Aorta (tissue), 5 donors: ENCODE measurements at regions not wholly inside any gene's neighbourhood (a gene's known extent, or its start where the extent isn't known, plus 50 kb on each side); places are given as distances from the start of the nearest gene placed in this dataset.

Experiments used
- ATAC-seq: fragments of 200-7000 bp; cut with Tn5 transposase; one replicate; pipeline ENCODE4 v1.9.1; 2022; ENCODE audit warnings: moderate library complexity; ENCODE audit not compliant: low FRiP score
- DNase-seq, 2 donors: peaks; one replicate each; pipeline ENCODE4 v3.0.0-alpha.2; 2020
- H3K27ac ChIP-seq, 2 donors: one replicate each; pipeline ENCODE4 v1.5.1; 2013; ENCODE audit warnings: low read length in 2 of 2, mild to moderate bottlenecking in 2 of 2, moderate library complexity in 2 of 2, control low read depth in 1 of 2, inconsistent platforms in 1 of 2, low read depth in 1 of 2
- H3K27me3 ChIP-seq, 2 donors: one replicate each; pipeline ENCODE4 v1.6.1; 2013; ENCODE audit warnings: control low read depth in 1 of 2, low read length in 1 of 2, mild to moderate bottlenecking in 1 of 2, moderate library complexity in 1 of 2; ENCODE audit not compliant: insufficient read depth in 2 of 2, control insufficient read depth in 1 of 2
- H3K36me3 ChIP-seq, 2 donors: one replicate each; pipeline ENCODE4 v1.6.1; 2013; ENCODE audit warnings: control low read depth in 1 of 2, low read length in 1 of 2, mild to moderate bottlenecking in 1 of 2; ENCODE audit not compliant: insufficient read depth in 2 of 2, control insufficient read depth in 1 of 2
- H3K4me1 ChIP-seq, 2 donors: one replicate each; pipeline ENCODE4 v1.6.1; 2013; ENCODE audit warnings: low read length in 2 of 2, control low read depth in 1 of 2, mild to moderate bottlenecking in 1 of 2, moderate library complexity in 1 of 2; ENCODE audit not compliant: insufficient read depth in 2 of 2, control insufficient read depth in 1 of 2
- H3K4me3 ChIP-seq, 2 donors: one replicate each; pipeline ENCODE4 v1.5.1; 2013; ENCODE audit warnings: low read length in 2 of 2, control low read depth in 1 of 2, mild to moderate bottlenecking in 1 of 2
- H3K9me3 ChIP-seq: one replicate; pipeline ENCODE4 v1.6.1; 2013; ENCODE audit warnings: mild to moderate bottlenecking, low read length; ENCODE audit not compliant: control insufficient read depth
- WGBS, 2 donors: extraction: QIAGEN DNeasy Blood & Tissue Kit; methylation state at CpG; one replicate each; pipeline ENCODE4 v1.1.7; 2013; 5-methylcytosine and 5-hydroxymethylcytosine counted together
- intact Hi-C, 2 donors: fragments of 100-400 bp; cut with DNase I; formaldehyde crosslinking; loops; one replicate each; pipeline versions ENCODE4 v1.14.2 to v1.15.0; 2022
- donor health status: healthy with polysubstance abuse.
- donor health status: Bipolar disorder and iron deficiency.
- donor health status: DM: no; HTN: no; CAD: no.
- donor health status: DM: no; HTN: no; CAD: no.
- donor health status: DM: yes; HTN: yes; CAD: no.

DNA sequence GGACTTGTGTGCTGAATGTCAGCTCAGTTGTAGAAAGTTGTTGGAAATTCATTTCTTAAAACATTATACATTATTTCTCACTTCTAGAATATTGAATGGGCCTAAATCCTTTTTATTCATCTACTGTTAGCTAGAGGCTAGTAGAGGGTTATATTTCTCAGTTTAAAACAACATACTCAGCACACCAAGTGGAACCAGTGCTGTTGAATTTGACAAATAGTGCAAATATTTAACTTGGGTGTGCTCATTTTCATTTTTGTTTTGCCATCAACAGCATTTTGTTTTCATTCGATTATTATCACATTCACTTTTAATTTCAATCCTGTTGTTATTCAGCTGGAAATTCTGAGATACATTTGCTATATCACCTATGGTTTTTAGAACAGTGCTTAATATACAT is 269.4 kb upstream of the PEX5L start:
- no peaks in the 10 kb centered on the region for H3K4me1 ChIP-seq
- no peaks in the 10 kb centered on the region for H3K27me3 ChIP-seq
- H3K4me3 ChIP-seq = no peak overlapping the region
- WGBS, 2 donors = 82% methylated on average over 1 of the region's 1 CpG
- H3K36me3 ChIP-seq = no peaks in the 10 kb centered on the region
- H3K9me3 ChIP-seq = peaks cover 2% of the 10 kb centered on the region
- DNase-seq (no peak), ATAC-seq (no peak)
- H3K27ac ChIP-seq = no peak overlapping the region
- intact Hi-C loops = no loop called here

DNA sequence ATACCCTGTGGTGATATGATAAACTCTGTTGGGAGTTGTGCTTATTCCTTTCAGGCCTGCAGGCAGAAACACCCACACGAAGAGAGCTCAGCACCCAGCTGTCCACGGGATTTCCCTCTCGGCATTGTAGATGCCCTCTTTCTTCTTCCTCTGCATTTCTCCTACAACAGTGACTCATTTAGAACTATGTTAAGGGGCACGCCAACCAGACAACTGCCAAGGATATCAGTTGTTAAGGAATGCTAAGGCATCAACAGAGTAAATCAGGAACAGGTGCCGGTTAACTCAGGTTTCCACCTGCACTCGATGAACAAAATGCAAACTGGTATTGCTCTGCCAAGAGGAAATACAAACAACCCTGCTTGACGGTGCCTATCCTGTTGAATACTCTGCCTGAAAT is 270.0 kb upstream of the PEX5L start:
- ATAC-seq (no peak), DNase-seq (no peak)
- H3K27ac ChIP-seq = no peak overlapping the region
- no peak overlapping the region for H3K4me3 ChIP-seq
- WGBS, 2 donors = 64 to 70% methylated on average over 7 of the region's 7 CpGs
- no peaks in the 10 kb centered on the region for H3K4me1 ChIP-seq
- H3K36me3 ChIP-seq = no peaks in the 10 kb centered on the region
- intact Hi-C loops = no loop called here
- H3K27me3 ChIP-seq = no peaks in the 10 kb centered on the region
- H3K9me3 ChIP-seq = peaks cover 2% of the 10 kb centered on the region

DNA sequence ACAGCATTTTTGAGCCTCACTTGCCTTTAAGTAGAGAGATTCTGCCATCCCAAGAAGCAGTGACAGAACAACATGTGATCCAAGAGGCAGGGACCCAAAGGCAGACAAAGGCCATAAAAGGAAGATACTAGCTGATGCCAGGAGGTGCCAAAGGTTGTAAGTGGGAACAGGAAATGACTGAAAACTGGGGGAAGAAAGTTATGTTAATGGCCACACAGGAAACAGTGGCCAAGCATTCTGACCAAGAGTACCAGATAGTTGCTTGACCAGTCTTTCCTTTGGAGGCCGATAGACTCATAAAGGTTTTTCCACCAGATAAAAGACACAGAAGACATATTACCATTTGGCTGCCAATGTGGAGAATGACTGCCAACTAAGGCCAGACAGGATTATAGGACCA is 274.5 kb upstream of the PEX5L start:
- DNase-seq (no peak), ATAC-seq (no peak)
- Histone ChIP-seq H3K4me3 (no peak overlapping the region), H3K27me3 (no peaks in the 10 kb centered on the region), H3K27ac (no peak overlapping the region), H3K4me1 (no peaks in the 10 kb centered on the region), H3K36me3 (no peaks in the 10 kb centered on the region), H3K9me3 (no peaks in the 10 kb centered on the region)
- intact Hi-C loops = no loop called here
- 42 to 52% methylated on average over 1 of the region's 1 CpG for WGBS, 2 donors

DNA sequence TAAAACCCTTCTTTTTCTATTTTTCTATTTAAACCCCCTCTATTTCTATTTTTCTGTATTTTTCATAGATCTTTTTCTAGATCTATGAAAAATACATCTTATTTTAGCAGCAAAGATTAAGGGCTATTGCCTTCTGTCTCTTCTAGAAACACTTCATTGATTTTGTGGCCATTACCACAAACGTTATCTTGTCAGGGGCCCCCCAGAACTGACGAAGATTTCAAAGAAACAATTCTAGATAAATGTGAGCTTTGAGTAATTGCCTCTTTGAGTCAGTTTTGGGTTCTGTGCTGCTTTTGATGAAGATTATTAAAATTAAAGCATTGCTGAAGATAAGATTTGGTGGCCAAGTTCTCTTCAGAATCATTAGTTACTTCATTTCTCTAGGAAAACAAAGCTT is 279.6 kb upstream of the PEX5L start:
- WGBS, 2 donors = 56 to 59% methylated on average over 2 of the region's 2 CpGs
- H3K4me3 ChIP-seq = no peak overlapping the region
- H3K9me3 ChIP-seq = no peaks in the 10 kb centered on the region
- intact Hi-C loops = no loop called here
- DNase-seq (no peak), ATAC-seq (no peak)
- H3K36me3 ChIP-seq = no peaks in the 10 kb centered on the region
- no peak overlapping the region for H3K27ac ChIP-seq
- no peaks in the 10 kb centered on the region for H3K4me1 ChIP-seq
- H3K27me3 ChIP-seq = no peaks in the 10 kb centered on the region

DNA sequence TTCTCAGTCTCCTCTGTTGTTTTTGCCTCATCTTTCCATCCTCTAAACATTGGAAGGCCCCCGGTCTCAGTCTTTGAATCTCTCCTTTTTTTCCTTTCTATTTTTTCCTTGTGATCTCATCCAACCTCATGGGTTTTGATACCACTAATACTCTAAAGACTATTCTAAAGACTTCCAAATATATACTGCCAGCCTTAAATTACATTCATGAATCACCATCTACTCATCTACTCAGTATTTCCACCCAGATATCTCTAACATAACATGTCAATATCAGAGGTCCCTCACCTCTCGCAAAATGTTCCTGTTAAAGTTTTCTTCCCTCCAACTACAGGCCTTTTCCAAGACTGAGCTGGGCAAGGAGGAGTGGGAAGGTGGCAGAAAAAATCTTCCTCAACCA is 282.5 kb upstream of the TTC14 start:
- H3K36me3 ChIP-seq = no peaks in the 10 kb centered on the region
- ATAC-seq (no peak), DNase-seq (no peak)
- intact Hi-C loops = no loop called here
- WGBS, 2 donors = 76 to 77% methylated on average over 2 of the region's 2 CpGs
- no peaks in the 10 kb centered on the region for H3K4me1 ChIP-seq
- H3K9me3 ChIP-seq = no peaks in the 10 kb centered on the region
- no peaks in the 10 kb centered on the region for H3K27me3 ChIP-seq
- H3K27ac ChIP-seq = no peak overlapping the region
- H3K4me3 ChIP-seq = no peak overlapping the region

DNA sequence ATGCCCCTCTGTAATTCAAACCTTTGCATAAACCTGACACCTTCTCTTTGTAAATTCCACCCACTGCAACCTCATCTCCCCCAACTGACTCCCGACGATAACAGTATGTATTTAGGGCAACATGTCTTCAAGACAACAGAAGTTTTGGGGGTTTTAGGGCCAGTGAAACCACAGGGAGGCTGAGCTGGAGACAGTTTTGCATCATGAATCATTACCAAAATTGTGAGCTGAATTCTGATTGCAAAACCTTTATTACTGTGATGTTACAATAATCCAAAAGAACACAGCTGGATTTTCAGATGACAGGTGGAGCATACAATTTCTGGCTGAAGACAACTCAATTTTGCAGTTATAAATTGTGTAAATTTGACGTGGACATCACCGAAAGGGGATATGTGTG is 281.3 kb upstream of the TTC14 start:
- ATAC-seq (no peak), DNase-seq (no peak)
- H3K9me3 ChIP-seq = no peaks in the 10 kb centered on the region
- H3K36me3 ChIP-seq = no peaks in the 10 kb centered on the region
- no peak overlapping the region for H3K27ac ChIP-seq
- intact Hi-C loops = no loop called here
- H3K4me1 ChIP-seq = no peaks in the 10 kb centered on the region
- H3K4me3 ChIP-seq = no peak overlapping the region
- no peaks in the 10 kb centered on the region for H3K27me3 ChIP-seq
- 67 to 76% methylated on average over 4 of the region's 4 CpGs for WGBS, 2 donors

DNA sequence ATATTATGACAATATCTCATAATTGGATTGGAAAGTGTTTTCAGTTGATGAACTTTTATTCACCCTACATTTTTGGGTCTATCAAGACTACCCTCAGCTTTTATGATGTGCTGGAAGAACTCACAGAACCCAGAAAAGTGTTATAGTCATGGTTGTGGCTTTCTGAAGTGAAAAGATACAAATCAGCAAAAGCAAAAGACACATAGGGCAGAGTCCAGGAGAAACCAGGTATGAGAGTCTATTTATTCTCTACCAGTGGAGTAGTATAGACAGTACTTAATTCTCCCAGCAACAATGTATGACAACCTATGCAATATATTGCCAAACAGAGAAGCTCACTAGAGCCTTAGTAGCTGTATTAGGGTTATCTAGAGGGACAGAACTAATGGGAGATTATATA is 280.4 kb upstream of the TTC14 start:
- Histone ChIP-seq H3K9me3 (no peaks in the 10 kb centered on the region), H3K4me3 (no peak overlapping the region), H3K27ac (no peak overlapping the region), H3K27me3 (no peaks in the 10 kb centered on the region), H3K4me1 (no peaks in the 10 kb centered on the region), H3K36me3 (no peaks in the 10 kb centered on the region)
- intact Hi-C loops = no loop called here
- ATAC-seq (no peak), DNase-seq (no peak)

DNA sequence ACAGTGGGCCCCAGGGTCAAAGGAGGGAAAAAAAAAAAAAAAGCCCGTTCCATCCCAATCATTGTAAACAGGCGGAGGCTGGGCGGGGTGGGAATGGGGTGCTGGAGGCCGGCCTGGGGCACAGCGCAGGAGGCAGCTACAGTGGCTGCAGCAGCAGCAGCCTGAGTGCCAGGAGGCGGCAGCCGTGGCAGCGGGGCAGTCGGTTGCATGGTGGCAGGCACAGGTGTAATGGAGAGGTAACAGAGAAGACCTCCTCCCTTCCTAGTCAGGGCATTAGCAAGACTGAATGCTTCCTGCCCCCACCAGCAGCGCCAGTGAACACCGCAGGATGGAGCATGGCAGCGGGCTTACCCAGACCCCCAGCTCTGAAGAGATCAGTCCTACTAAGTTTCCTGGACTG is 279.1 kb upstream of the TTC14 start:
- no peak for ATAC-seq

DNA sequence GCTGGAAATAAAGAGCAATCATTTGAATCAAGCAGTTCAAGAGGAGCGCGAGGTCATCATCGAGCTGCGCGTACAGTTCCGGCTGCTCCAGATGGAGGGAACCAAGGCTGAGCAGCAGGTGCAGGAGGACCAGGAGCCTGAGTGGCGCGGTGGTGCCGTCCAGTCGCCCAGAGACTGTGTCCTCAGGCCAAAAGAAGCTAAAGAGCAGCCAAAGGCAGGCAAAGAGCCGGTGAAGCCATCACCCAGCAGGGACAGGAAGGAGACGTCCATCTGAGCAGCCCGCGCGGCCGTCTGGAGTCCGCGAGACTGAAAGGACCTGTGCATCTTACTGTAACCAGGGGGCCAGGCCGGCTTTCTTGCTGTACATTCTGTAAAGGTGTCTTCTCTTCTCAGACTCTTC is 277.2 kb upstream of the TTC14 start:
- Histone ChIP-seq H3K27me3 (peaks cover 0 to 2% of the 10 kb centered on the region in 2 donors), H3K9me3 (no peaks in the 10 kb centered on the region), H3K27ac (no peak overlapping the region), H3K4me1 (no peaks in the 10 kb centered on the region), H3K36me3 (no peaks in the 10 kb centered on the region), H3K4me3 (no peak overlapping the region)
- 84 to 87% methylated on average over 19 of the region's 19 CpGs for WGBS, 2 donors
- intact Hi-C loops = no loop called here
- ATAC-seq = no peak
- peak in 1 of 2 donors; percentile 46 for DNase-seq

More for the DNA sequence above, 279.1 kb upstream of the TTC14 start:
- intact Hi-C loops = no loop called here
- Histone ChIP-seq H3K27me3 (no peaks in the 10 kb centered on the region), H3K9me3 (no peaks in the 10 kb centered on the region), H3K27ac (no peak overlapping the region), H3K4me1 (no peaks in the 10 kb centered on the region), H3K36me3 (no peaks in the 10 kb centered on the region), H3K4me3 (no peak overlapping the region)
- peak in 1 of 2 donors; percentile 72 for DNase-seq
- WGBS, 2 donors = 94 to 95% methylated on average over 12 of the region's 12 CpGs
